ENCODE measurements at regions not wholly inside any gene's neighbourhood (a gene's known extent, or its start where the extent isn't known, plus 50 kb on each side); places are given as distances from the start of the nearest gene placed in this dataset.

- RAD21 ChIA-PET (ENCODE audit: unreplicated experiment) = no interaction called here
- WGBS (ENCODE audit: insufficient coverage, insufficient replicate concordance, low lambda C conversion rate, missing lambda C conversion rate) = 94% methylated on average over 2 of the region's 2 CpGs
- no peak overlapping the region for H3K9ac ChIP-seq (ENCODE audit: control insufficient read depth, insufficient read depth, low read length)
- H3K4me3 ChIP-seq = no peak overlapping the region
- no peaks in the 10 kb centered on the region for H3K4me1 ChIP-seq (ENCODE audit: control insufficient read depth, insufficient read depth, low read length)
- H2AFZ ChIP-seq (ENCODE audit: control insufficient read depth, low read depth, low read length) = no peak overlapping the region; the same call in 1 of the 2 replicates
- no peaks in the 10 kb centered on the region; the same call in 1 of the 3 replicates for H3K9me3 ChIP-seq (replicated peaks; ENCODE audit: control insufficient read depth, insufficient read depth, low read length)
- no peak for FAIRE-seq
- DNase-seq (ENCODE audit: low read depth, low spot score) = no peak
- H3K79me2 ChIP-seq (ENCODE audit: control insufficient read depth, insufficient read depth, low read length) = no peaks in the 10 kb centered on the region
- CTCF ChIA-PET = no interaction called here
- H3K27me3 ChIP-seq (replicated peaks in 1 of 2; ENCODE audit: control insufficient read depth in 2 of 2, insufficient read depth in 2 of 2, low read length in 1 of 2) = no peaks in the 10 kb centered on the region
- SMC1A ChIA-PET (ENCODE audit: uncharacterized antibody, unreplicated experiment) = interaction anchor here (1.1 to 1.6 kb wide), 4 partner anchors 14 to 137 kb away, joined by 3 to 4 read pairs (median 3); no protein-coding TSS in a partner anchor
- no peaks in the 10 kb centered on the region for H4K20me1 ChIP-seq (ENCODE audit: control insufficient read depth, insufficient read depth)
- H3K27ac ChIP-seq (ENCODE audit: control insufficient read depth, insufficient read depth) = no peak overlapping the region
- no peaks in the 10 kb centered on the region for H3K36me3 ChIP-seq (ENCODE audit: control insufficient read depth in 2 of 2, insufficient read depth in 2 of 2, low read length in 1 of 2)
- BruUV-seq (replicated peaks) = no TSS peak
- H3K4me2 ChIP-seq (ENCODE audit: control insufficient read depth, insufficient read depth) = no peak overlapping the region
- POLR2A ChIA-PET = no interaction called here
- ATAC-seq = no peak
- intact Hi-C loops (cut with micrococcal nuclease; ENCODE audit: unreplicated experiment) = no loop called here
- in situ Hi-C loops (cut with MboI) = no loop called here
- TF ChIP-seq EGR1 (IDR thresholded peaks at IDR 0.05; ENCODE audit: borderline replicate concordance in 1 of 2, low read depth in 2 of 2, low read length in 2 of 2) (no peak), BHLHE40 (IDR thresholded peaks at IDR 0.05; ENCODE audit: borderline replicate concordance in 1 of 2, low read depth in 2 of 2, low read length in 1 of 2) (no peak), CUX1 (IDR thresholded peaks at IDR 0.05; ENCODE audit: insufficient replicate concordance, low read depth, low read length) (no peak), YBX1 (IDR thresholded peaks at IDR 0.05) (no peak), EED (IDR thresholded peaks at IDR 0.05; ENCODE audit: low read depth) (no peak), SP1 (IDR thresholded peaks at IDR 0.05; ENCODE audit: low read depth, low read length) (no peak), KLF5 (IDR thresholded peaks at IDR 0.05; ENCODE audit: partially characterized antibody) (no peak), EP300 (IDR thresholded peaks at IDR 0.05; ENCODE audit: borderline replicate concordance in 1 of 2, control insufficient read depth in 1 of 2, low read depth in 2 of 2, low read length in 2 of 2) (no peak), RAD51 (IDR thresholded peaks at IDR 0.05) (no peak), SIX5 (IDR thresholded peaks at IDR 0.05; ENCODE audit: low read depth, low read length, severe bottlenecking) (no peak), FOXM1 (IDR thresholded peaks at IDR 0.05; ENCODE audit: low read depth, low read length) (no peak), TCF7 (IDR thresholded peaks at IDR 0.05; ENCODE audit: borderline replicate concordance) (no peak), SKIL (IDR thresholded peaks at IDR 0.05; ENCODE audit: low read depth, poor library complexity, severe bottlenecking) (no peak), RELB (IDR thresholded peaks at IDR 0.05; ENCODE audit: low read depth) (no peak)
- TF ChIP-seq, protein P1, sequence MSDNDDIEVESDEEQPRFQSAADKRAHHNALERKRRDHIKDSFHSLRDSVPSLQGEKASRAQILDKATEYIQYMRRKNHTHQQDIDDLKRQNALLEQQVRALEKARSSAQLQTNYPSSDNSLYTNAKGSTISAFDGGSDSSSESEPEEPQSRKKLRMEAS (IDR thresholded peaks at IDR 0.05; ENCODE audit: low read depth, low read length) = no peak
Measured at GRCh38 chr3:189375532-189375931, 203.8 kb downstream of the TPRG1 start.

Measured in GM12878 (cell line).